ENCODE measurements at regions not wholly inside any gene's neighbourhood (a gene's known extent, or its start where the extent isn't known, plus 50 kb on each side); places are given as distances from the start of the nearest gene placed in this dataset.
"Not testable (repeated sequence)": the region's sequence is repeated elsewhere in the genome, so short reads cannot be mapped to it uniquely, and the experiment has no call there.

DNA sequence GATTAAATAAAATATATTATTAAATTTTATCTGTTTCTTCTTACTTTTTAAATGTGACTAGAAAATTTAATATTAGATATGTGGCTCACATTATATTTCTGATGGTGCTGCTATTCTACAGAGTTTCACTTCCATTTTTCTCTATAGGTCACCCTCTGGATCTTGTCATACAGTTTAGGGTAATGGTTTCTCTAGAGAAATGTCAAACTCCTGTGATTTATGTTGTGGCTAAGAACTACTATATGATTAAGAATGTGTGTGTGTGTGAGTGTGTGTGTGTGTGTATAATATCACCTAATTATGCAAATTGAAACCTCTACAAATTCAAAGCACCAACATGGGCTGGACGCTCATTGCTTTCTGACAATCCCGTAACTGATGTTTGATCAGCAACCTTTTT lies 325.9 kb downstream of the ADAMTS20 start:
- no peak for DNase-seq (ENCODE audit: low spot score)
- no peaks in the 10 kb centered on the region for H3K4me1 ChIP-seq (replicated peaks)
- H3K27me3 ChIP-seq (replicated peaks; ENCODE audit: insufficient read depth): no peaks in the 10 kb centered on the region
- intact Hi-C loops (cut with DNase I): no loop called here
- 78% methylated on average over 2 of the region's 2 CpGs for WGBS
- H3K36me3 ChIP-seq: no peaks in the 10 kb centered on the region
- H3K4me3 ChIP-seq: no peak overlapping the region
- H3K9me3 ChIP-seq: no peaks in the 10 kb centered on the region
- TF ChIP-seq POLR2AphosphoS5 (IDR thresholded peaks at IDR 0.05): no peak
- no peak for TF ChIP-seq POLR2A (IDR thresholded peaks at IDR 0.05)
- TF ChIP-seq, protein P1, sequence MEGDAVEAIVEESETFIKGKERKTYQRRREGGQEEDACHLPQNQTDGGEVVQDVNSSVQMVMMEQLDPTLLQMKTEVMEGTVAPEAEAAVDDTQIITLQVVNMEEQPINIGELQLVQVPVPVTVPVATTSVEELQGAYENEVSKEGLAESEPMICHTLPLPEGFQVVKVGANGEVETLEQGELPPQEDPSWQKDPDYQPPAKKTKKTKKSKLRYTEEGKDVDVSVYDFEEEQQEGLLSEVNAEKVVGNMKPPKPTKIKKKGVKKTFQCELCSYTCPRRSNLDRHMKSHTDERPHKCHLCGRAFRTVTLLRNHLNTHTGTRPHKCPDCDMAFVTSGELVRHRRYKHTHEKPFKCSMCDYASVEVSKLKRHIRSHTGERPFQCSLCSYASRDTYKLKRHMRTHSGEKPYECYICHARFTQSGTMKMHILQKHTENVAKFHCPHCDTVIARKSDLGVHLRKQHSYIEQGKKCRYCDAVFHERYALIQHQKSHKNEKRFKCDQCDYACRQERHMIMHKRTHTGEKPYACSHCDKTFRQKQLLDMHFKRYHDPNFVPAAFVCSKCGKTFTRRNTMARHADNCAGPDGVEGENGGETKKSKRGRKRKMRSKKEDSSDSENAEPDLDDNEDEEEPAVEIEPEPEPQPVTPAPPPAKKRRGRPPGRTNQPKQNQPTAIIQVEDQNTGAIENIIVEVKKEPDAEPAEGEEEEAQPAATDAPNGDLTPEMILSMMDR (IDR thresholded peaks at IDR 0.05): no peak
- H3K27ac ChIP-seq: no peak overlapping the region

DNA sequence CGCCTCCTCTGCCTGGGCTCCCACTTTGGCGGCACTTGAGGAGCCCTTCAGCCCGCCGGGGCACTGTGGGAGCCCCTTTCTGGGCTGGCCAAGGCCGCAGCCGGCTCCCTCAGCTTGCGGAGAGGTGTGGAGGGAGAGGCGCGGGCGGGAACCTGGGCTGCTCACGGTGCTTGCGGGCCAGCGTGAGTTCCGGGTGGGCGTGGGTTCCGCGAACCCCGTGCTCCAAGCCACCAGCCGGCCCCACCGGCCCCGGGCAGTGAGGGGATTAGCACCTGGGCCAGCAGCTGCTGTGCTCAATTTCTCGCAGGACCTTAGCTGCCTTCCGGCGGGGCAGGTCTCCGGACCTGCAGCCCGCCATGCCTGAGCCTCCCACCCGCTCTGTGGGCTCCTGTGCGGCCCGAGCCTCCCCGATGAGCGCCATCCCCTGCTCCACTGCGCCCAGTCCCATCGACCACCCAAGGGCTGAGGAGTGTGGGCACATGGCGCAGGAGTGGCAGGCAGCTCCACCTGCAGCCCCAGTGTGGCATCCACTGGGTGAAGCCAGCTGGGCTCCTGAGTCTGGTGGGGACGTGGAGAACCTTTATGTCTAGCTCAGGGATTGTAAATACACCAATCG lies 327.7 kb downstream of the ADAMTS20 start:
- H3K4me3 ChIP-seq; H3K36me3 ChIP-seq; H3K27ac ChIP-seq; H3K9me3 ChIP-seq; intact Hi-C loops (cut with DNase I); H3K4me1 ChIP-seq (replicated peaks); H3K27me3 ChIP-seq (replicated peaks; ENCODE audit: insufficient read depth); DNase-seq (ENCODE audit: low spot score): not testable (repeated sequence)
- 92% methylated on average over 28 of the region's 36 CpGs for WGBS

DNA sequence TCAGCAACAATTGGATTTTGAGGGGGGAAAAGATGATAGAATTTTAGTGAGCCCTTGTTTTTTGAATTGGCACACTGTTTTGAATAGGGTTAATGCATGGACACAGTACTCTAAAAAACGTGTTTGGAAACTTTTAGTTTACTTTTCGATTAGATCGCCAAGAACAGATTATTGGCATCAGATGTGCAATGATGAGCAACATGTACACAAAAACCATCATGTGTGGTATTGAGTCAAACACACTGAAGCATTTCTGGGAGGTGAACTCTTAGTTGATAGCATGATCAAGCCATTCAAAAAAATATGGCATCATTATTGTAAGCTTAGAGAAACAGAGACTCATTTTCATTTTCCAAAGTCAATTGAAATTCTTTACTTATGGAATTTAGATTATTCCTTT lies 329.2 kb downstream of the ADAMTS20 start:
- Histone ChIP-seq H3K4me3 (no peak overlapping the region), H3K36me3 (no peaks in the 10 kb centered on the region), H3K9me3 (no peaks in the 10 kb centered on the region), H3K4me1 (replicated peaks) (no peaks in the 10 kb centered on the region), H3K27me3 (replicated peaks; ENCODE audit: insufficient read depth) (no peaks in the 10 kb centered on the region), H3K27ac (no peak overlapping the region)
- TF ChIP-seq POLR2AphosphoS5 (IDR thresholded peaks at IDR 0.05): no peak
- TF ChIP-seq POLR2A (IDR thresholded peaks at IDR 0.05): no peak
- TF ChIP-seq, protein P1 (IDR thresholded peaks at IDR 0.05): no peak
- intact Hi-C loops (cut with DNase I): no loop called here
- no peak for DNase-seq (ENCODE audit: low spot score)
- WGBS: 55% methylated on average over 3 of the region's 3 CpGs

DNA sequence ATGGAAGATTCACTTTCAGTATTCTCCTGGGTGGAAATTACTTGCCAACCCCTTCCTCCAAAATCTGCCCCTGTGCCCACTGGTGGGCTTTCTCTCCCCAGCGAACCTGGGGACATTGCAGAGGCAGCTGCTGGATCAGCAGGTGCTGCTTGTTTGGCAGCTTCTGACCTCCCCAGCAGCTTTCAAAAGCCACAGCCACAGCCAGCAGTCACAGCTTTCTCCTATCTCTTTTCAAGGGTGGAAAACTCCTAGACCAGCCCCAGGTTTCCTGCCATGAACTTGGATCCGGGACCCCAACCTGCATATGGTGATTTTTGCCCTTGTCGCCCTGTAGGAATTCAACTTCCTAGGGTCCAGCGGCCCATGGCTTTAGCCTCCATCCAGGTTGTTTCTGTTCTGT lies 330.8 kb downstream of the ADAMTS20 start:
- TF ChIP-seq POLR2AphosphoS5 (IDR thresholded peaks at IDR 0.05): no peak
- TF ChIP-seq, protein P1 (IDR thresholded peaks at IDR 0.05): no peak
- no peak for TF ChIP-seq POLR2A (IDR thresholded peaks at IDR 0.05)
- no peak for DNase-seq (ENCODE audit: low spot score)
- no peaks in the 10 kb centered on the region for H3K9me3 ChIP-seq
- no peaks in the 10 kb centered on the region for H3K27me3 ChIP-seq (replicated peaks; ENCODE audit: insufficient read depth)
- H3K4me1 ChIP-seq (replicated peaks): no peaks in the 10 kb centered on the region
- intact Hi-C loops (cut with DNase I): no loop called here
- 82% methylated on average over 4 of the region's 4 CpGs for WGBS
- no peaks in the 10 kb centered on the region for H3K36me3 ChIP-seq
- no peak overlapping the region for H3K27ac ChIP-seq
- no peak overlapping the region for H3K4me3 ChIP-seq

DNA sequence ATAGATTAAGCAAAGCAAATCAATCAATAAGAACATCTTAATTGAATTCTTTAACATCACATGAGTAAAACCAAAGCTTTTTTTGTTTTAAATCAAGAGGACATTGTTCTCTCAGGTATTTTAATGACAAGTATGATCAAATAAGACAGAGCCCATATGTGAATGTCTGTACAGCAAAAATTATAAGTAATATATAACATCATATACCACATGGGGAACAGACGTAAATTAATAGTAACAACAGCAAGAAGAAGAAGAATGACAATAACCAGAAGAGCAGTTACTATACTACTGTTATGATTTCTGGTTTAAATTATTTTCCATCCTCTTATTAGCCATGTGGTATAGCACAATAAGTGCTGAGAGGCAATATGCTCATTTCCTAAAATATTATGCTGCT lies 335.5 kb downstream of the ADAMTS20 start:
- no peaks in the 10 kb centered on the region for H3K27me3 ChIP-seq (replicated peaks; ENCODE audit: insufficient read depth)
- no peak overlapping the region for H3K27ac ChIP-seq
- no peaks in the 10 kb centered on the region for H3K9me3 ChIP-seq
- DNase-seq (ENCODE audit: low spot score): no peak
- no peaks in the 10 kb centered on the region for H3K4me1 ChIP-seq (replicated peaks)
- 87% methylated on average over 1 of the region's 1 CpG for WGBS
- intact Hi-C loops (cut with DNase I): no loop called here
- H3K4me3 ChIP-seq: no peak overlapping the region
- TF ChIP-seq POLR2A (IDR thresholded peaks at IDR 0.05) (no peak), POLR2AphosphoS5 (IDR thresholded peaks at IDR 0.05) (no peak)
- TF ChIP-seq, protein P1 (IDR thresholded peaks at IDR 0.05): no peak
- H3K36me3 ChIP-seq: no peaks in the 10 kb centered on the region

Data from prostate gland (tissue), 2 donors.